ENCODE measurements at regions not wholly inside any gene's neighbourhood (a gene's known extent, or its start where the extent isn't known, plus 50 kb on each side); places are given as distances from the start of the nearest gene placed in this dataset.
A peak's percentile ranks its signal among the peaks of the same experiment; 100 is the strongest.

DNA sequence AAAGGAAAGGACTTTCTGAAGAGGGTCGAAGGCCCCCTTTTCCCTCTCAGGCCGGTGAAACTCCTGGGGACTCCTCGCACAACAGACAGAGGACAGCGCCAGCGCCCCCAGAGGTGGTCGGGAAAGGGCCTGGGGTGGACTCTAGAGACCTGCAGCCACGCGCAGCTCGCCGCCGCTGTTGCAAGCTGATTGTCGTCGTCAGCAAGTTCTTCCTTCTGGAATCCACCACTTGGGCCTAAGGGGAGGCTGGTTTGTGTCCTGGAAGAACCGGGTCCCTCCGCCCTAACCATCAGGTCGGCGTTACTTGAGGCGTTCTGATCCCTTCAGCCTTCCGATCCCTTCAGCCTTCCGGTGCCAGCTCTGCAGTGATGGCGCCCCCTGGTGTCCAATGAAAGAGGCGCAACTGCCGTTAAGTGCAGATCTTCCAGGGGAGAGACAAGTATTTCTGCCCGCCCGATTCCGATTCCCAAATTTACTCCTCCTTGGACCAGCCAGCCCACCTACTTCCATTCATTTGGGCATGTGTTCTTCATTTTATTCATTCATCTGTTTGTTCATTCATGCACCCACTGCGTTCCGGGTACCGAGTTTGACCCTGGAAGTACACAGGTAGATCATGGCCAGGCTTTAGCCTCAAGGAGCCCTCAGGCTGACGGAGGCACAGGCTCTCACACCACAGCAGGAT lies 77.2 kb upstream of the SLC6A11 start (continued):
- TF ChIP-seq ZNF607 (CRISPR knock-in tag; IDR thresholded peaks at IDR 0.05; ENCODE audit: borderline replicate concordance) = no peak
- TF ChIP-seq ZNF225 (CRISPR knock-in tag; IDR thresholded peaks at IDR 0.05) = no peak
- TF ChIP-seq ZZZ3 (CRISPR knock-in tag; IDR thresholded peaks at IDR 0.05; ENCODE audit: borderline replicate concordance) = no peak
- no peak for TF ChIP-seq CREBL2 (CRISPR knock-in tag; IDR thresholded peaks at IDR 0.05; ENCODE audit: borderline replicate concordance)
- peak; percentile 48 for TF ChIP-seq XRCC5 (optimal IDR thresholded peaks at IDR 0.05; ENCODE audit: low read length)
- TF ChIP-seq, protein P1, sequence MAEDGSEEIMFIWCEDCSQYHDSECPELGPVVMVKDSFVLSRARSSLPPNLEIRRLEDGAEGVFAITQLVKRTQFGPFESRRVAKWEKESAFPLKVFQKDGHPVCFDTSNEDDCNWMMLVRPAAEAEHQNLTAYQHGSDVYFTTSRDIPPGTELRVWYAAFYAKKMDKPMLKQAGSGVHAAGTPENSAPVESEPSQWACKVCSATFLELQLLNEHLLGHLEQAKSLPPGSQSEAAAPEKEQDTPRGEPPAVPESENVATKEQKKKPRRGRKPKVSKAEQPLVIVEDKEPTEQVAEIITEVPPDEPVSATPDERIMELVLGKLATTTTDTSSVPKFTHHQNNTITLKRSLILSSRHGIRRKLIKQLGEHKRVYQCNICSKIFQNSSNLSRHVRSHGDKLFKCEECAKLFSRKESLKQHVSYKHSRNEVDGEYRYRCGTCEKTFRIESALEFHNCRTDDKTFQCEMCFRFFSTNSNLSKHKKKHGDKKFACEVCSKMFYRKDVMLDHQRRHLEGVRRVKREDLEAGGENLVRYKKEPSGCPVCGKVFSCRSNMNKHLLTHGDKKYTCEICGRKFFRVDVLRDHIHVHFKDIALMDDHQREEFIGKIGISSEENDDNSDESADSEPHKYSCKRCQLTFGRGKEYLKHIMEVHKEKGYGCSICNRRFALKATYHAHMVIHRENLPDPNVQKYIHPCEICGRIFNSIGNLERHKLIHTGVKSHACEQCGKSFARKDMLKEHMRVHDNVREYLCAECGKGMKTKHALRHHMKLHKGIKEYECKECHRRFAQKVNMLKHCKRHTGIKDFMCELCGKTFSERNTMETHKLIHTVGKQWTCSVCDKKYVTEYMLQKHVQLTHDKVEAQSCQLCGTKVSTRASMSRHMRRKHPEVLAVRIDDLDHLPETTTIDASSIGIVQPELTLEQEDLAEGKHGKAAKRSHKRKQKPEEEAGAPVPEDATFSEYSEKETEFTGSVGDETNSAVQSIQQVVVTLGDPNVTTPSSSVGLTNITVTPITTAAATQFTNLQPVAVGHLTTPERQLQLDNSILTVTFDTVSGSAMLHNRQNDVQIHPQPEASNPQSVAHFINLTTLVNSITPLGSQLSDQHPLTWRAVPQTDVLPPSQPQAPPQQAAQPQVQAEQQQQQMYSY (CRISPR knock-in tag; IDR thresholded peaks at IDR 0.05) = no peak
- TF ChIP-seq ERF (CRISPR knock-in tag; IDR thresholded peaks at IDR 0.05) = 0 out of 2 replicates have a peak, but pooled peaks have one; percentile 30
- TF ChIP-seq MXI1 (IDR thresholded peaks at IDR 0.05; ENCODE audit: borderline replicate concordance, low read depth, low read length) = no peak
- TF ChIP-seq MTERF4 (CRISPR knock-in tag; IDR thresholded peaks at IDR 0.05) = no peak
- no peak for TF ChIP-seq ZNF777 (CRISPR knock-in tag; IDR thresholded peaks at IDR 0.05)
- TF ChIP-seq, protein P2, sequence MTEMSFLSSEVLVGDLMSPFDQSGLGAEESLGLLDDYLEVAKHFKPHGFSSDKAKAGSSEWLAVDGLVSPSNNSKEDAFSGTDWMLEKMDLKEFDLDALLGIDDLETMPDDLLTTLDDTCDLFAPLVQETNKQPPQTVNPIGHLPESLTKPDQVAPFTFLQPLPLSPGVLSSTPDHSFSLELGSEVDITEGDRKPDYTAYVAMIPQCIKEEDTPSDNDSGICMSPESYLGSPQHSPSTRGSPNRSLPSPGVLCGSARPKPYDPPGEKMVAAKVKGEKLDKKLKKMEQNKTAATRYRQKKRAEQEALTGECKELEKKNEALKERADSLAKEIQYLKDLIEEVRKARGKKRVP (CRISPR knock-in tag; IDR thresholded peaks at IDR 0.05) = no peak
- no peak for TF ChIP-seq ZNF616 (CRISPR knock-in tag; IDR thresholded peaks at IDR 0.05; ENCODE audit: low read depth)
- TF ChIP-seq SNAPC2 (CRISPR knock-in tag; IDR thresholded peaks at IDR 0.05) = no peak
- no peak for TF ChIP-seq NFE2L1 (CRISPR knock-in tag; IDR thresholded peaks at IDR 0.05; ENCODE audit: borderline replicate concordance)
- TF ChIP-seq KLF11 (CRISPR knock-in tag; IDR thresholded peaks at IDR 0.05) = no peak
- TF ChIP-seq, protein P3, sequence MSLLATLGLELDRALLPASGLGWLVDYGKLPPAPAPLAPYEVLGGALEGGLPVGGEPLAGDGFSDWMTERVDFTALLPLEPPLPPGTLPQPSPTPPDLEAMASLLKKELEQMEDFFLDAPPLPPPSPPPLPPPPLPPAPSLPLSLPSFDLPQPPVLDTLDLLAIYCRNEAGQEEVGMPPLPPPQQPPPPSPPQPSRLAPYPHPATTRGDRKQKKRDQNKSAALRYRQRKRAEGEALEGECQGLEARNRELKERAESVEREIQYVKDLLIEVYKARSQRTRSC (CRISPR knock-in tag; IDR thresholded peaks at IDR 0.05; ENCODE audit: low read depth) = no peak
- TF ChIP-seq RFXANK (CRISPR knock-in tag; IDR thresholded peaks at IDR 0.05) = no peak
- TF ChIP-seq ZNF747 (CRISPR knock-in tag; IDR thresholded peaks at IDR 0.05; ENCODE audit: borderline replicate concordance) = no peak
- no peak for TF ChIP-seq PRPF4 (IDR thresholded peaks at IDR 0.05; ENCODE audit: low read depth, low read length, poor library complexity, severe bottlenecking)
- no peak for TF ChIP-seq SOX5 (CRISPR knock-in tag; IDR thresholded peaks at IDR 0.05; ENCODE audit: borderline replicate concordance)
- no peak for TF ChIP-seq CENPX (CRISPR knock-in tag; IDR thresholded peaks at IDR 0.05)
- no peak for TF ChIP-seq AKAP8 (CRISPR knock-in tag; IDR thresholded peaks at IDR 0.05)
- no peak for TF ChIP-seq SALL2 (CRISPR knock-in tag; IDR thresholded peaks at IDR 0.05)
- TF ChIP-seq EED (CRISPR knock-in tag; IDR thresholded peaks at IDR 0.05) = no peak
- 0 out of 2 replicates have a peak, but pooled peaks have one; percentile 28 for TF ChIP-seq ZNF572 (CRISPR knock-in tag; IDR thresholded peaks at IDR 0.05)
- TF ChIP-seq KLF15 (CRISPR knock-in tag; IDR thresholded peaks at IDR 0.05; ENCODE audit: borderline replicate concordance) = no peak

Measured in HepG2 (cell line).